HepG2 (cell line): ENCODE measurements at regions not wholly inside any gene's neighbourhood (a gene's known extent, or its start where the extent isn't known, plus 50 kb on each side); places are given as distances from the start of the nearest gene placed in this dataset.

Experiments
- EZH2 ChIP-seq: conservative IDR thresholded peaks from 2 replicates; pipeline ENCODE4 v1.6.1; 2012; ENCODE audit warnings: mild to moderate bottlenecking, low read depth, low read length, moderate library complexity
- FOXM1 ChIP-seq: sonication (generic); formaldehyde crosslinking; IDR thresholded peaks from 2 replicates; pipeline ENCODE4 v1.5.0; 2020; ENCODE audit warnings: missing genetic modification reagents
- KDM4B ChIP-seq: sonication (generic); formaldehyde crosslinking; IDR thresholded peaks from 2 replicates; pipeline ENCODE4 v1.4.0; 2020; ENCODE audit warnings: missing genetic modification reagents
- ZBTB34 ChIP-seq: sonication (generic); formaldehyde crosslinking; IDR thresholded peaks from 2 replicates; pipeline ENCODE4 v1.8.0; 2022; ENCODE audit warnings: mild to moderate bottlenecking, missing genetic modification reagents
- ZNF761 ChIP-seq: sonication (generic); formaldehyde crosslinking; conservative IDR thresholded peaks from 2 replicates; pipeline ENCODE4 v1.4.0; 2020; ENCODE audit warnings: mild to moderate bottlenecking, missing genetic modification reagents

DNA sequence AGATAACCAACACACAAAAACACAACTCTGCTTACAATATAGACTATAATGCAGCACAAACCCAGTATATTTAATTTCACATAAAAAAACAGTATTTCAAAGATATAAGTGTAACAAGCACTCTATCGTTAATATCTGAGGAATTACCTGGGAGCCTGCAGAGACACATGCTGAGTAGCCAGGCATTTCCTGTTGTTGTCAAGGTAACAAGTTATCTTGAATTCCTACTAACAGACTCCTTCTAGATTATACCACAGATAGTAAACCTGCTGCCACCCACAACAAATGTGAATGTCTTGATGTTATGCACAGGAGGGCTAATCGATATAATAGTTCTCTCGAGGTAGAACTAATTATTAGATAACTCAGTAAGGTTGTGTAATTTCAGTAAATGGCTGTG, 826.0 kb upstream of the PRR20A start:
- TF ChIP-seq ZBTB34 (CRISPR knock-in tag) (no peak), KDM4B (CRISPR knock-in tag) (no peak), FOXM1 (no peak), ZNF761 (CRISPR knock-in tag) (no peak), EZH2 (no peak)
